Ecto neural progenitor cell (in vitro differentiated cells): ENCODE measurements at regions not wholly inside any gene's neighbourhood (a gene's known extent, or its start where the extent isn't known, plus 50 kb on each side); places are given as distances from the start of the nearest gene placed in this dataset.

Source experiments
- DNase-seq: peaks from one replicate; pipeline ENCODE4 v3.0.0-alpha.2; 2018; ENCODE audit warnings: low spot score

DNA sequence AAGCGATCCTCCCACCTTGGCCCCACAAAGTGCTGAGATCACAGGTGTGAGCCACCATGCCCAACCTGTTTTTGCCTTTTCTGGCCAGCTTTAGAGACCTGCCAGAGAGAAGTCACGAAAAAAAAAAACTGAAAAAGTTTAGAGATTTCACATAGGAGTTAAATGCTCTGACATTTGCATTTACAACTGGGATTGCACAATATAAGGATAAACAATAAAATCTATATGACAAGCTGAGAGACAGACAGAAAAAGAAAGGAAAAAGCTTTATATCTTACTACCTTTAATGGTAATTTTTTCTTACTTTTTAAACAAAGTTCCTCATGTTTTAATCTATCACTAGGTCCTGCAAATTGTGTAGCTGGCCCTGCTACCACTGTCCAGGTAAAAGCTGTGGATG is 466.5 kb downstream of the TXNL1 start:
- DNase-seq: no peak

GRCh38 chr18:56168049-56168781 is 470.2 kb downstream of the TXNL1 start:
- DNase-seq: no peak

DNA sequence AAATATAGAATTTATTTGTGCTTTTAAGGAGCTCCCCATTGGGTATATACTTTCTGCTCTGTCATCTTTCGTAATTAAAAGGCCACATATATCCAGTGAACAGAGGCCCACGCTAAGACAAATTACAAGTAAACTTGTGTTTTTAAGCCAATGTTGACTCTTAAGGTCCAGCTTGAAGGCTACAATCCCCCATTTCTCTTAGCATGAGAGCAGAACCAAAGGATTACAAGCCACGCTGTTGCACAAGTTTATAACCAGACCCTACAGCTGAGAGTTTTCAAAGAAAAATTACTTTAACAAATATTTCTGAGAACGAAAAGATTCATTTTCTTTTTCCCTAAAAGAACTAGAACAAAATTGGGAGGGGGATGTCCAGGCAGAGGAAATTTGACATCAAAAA is 471.0 kb downstream of the TXNL1 start:
- DNase-seq: no peak

DNA sequence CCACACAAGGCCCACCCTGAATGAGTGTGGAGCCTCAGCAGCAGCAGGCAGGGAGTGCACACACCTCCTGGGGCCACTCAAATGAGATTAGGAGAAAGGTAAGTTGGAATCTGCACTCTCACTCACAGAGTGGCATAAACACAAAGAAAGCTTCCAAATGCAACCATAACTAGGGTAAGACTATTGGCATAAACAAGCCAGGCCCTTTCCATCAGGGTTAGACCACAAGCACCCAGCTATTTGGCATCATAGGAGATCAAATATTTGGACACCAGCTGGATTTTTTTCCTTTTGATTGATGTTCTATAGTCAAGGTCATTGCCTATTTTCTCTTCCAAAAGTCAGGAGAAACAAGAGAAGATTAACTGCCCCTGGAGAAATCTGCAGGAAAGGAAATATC is 471.5 kb downstream of the TXNL1 start:
- DNase-seq: no peak

DNA sequence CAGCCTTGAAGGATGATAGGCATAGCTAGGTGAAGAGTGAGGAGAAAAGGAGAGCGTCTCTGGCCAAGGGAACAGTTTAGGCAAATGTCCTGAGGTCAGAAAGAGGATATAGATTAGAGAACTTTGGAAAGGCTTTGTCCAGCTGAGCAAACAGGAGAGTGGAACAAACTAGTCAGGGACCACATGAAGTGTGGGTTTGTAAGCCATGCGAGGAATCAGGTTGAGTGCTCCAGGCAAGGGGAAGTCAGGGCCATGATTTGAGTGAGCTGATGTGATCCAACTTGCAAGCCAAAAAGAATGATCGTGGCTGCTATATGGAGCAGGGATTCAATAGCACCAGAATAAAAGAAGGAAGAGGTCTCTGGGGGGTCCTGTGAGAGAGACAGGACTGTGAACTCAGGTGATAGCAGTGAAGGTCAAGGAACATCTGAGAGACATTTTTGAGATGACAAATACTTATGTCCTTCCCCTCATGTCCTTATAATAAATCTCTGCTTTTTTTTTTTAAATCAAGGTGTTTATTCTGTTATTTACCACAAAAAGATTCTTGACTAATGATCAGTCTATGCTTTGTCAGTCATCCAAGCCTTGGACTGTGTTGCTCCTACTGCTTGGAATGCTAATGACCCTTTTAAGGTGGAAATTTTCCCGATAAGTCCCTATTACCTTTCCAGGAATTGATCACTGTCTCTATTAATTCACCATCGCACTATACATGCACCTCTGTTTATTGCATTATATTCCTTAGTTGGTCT is 472.6 kb downstream of the TXNL1 start:
- DNase-seq: no peak

GRCh38 chr18:56162311-56163265 is 475.8 kb downstream of the TXNL1 start:
- no peak for DNase-seq

- no peak for DNase-seq
Observed at GRCh38 chr18:56161566-56162260, 476.7 kb downstream of the TXNL1 start.

DNA sequence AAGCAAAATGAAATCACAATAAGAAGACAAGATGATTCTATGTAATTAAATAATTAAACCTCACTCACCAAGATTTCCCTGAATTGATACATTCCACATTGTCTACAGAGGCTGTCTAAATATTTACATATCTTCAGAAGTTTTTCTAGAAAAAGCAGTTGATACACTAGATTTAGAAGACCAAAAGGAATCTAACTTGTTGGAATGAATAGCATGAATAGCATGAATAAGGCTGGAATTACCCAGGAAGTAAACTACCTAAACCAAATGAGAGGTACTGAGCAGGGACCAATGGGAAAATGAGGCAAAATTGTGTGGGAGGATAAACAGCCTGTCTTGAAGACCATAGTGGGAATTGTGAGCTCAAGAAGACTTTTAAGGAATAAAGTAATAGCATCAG is 479.7 kb downstream of the TXNL1 start:
- no peak for DNase-seq

DNA sequence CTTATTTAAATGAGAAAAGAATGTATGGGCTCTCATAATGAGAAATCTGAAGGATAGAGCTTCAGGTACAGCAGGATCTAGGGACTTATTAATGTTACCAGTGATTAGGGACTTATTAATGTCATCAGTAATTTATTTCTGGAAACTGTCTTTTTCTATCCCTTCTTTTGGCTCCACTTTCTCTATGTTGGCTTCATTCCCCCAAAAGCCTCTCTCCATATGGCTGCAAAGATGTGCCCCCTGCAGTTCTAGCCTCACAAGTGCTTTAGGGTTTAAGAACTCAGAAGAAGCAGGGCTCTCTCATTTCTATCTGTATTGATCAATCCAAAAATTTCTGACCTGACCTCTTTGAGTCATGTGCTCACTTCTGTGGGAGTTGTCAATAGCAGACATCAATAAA is 480.9 kb downstream of the TXNL1 start:
- no peak for DNase-seq

DNA sequence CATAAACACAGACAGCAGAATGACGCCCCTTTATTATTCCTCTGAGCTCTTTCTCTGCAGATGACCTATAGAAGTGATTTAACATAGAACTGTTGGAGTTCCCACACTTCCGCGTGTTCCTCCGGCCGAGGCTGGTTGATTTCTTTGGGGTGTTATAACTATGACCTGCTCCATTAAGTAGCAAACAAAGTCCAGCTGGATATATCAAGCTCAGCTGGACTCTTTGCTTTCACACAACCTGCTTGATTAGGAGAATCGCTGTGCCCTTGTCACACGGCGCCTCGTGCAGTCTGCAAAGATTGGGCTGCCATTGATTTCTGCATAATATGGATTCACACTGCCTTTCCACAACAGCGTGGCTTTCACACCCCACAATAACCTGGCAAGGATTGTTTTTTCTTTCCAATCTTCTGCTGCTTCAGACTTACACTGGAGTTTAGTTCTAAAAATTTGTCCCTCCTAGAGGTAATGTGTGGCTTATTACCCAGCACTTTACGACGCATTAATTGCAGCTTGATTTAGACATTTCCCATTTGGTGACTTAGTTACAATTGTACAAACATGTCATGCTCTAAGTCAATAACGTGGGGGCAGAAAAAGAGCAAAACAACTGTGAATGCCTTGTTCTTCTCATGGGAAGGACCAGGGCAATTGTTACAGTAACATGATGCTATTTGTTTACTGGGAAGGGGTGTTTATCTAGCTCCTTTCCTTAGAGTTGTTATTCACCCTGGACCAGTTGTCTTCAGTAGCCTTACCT is 485.7 kb downstream of the TXNL1 start:
- DNase-seq: no peak

- DNase-seq: no peak
Observed at GRCh38 chr18:56148373-56148772, 490.0 kb downstream of the TXNL1 start.

- no peak for DNase-seq
Observed at GRCh38 chr18:56146565-56146964, 491.8 kb downstream of the TXNL1 start.

DNA sequence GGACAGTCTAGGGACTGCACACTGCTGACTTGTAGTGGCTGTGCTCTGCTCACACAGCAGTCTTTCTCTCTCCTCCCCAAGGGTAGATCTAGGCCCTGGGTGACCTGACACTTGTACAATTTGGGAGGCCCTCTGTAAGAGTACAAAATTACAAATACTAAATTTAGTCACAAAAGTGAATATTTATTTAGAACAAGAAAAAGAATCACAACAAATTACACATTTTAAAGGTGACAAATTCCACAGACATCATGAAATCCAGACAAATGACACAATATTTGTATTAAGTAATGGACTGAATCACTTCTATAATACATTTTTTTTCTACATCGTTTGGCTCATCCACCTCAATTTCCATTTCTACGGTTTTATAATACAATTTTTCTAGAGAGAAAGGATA is 496.4 kb downstream of the TXNL1 start:
- no peak for DNase-seq

GRCh38 chr18:56139792-56140254 is 498.6 kb downstream of the TXNL1 start:
- DNase-seq: no peak

DNA sequence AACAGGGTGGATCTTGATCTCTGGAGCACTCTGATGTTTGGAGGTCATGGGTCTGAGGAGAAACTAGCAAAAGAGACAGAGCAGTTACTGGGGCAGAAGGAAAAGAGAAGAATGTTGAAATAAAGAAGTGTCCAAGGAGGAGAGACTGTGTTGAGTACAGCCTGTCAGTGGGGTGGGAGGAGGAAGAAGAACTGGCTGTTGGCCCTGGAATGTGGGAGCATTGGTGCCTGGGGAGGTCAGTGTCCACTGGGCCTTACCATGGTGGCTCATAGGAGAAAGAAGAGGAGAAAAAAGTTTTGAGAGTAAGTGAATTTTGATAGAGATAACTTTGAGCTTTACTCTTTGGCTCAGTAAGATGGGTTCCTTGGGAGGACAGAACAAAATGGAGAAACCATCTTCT is 499.0 kb downstream of the TXNL1 start:
- DNase-seq: no peak

DNA sequence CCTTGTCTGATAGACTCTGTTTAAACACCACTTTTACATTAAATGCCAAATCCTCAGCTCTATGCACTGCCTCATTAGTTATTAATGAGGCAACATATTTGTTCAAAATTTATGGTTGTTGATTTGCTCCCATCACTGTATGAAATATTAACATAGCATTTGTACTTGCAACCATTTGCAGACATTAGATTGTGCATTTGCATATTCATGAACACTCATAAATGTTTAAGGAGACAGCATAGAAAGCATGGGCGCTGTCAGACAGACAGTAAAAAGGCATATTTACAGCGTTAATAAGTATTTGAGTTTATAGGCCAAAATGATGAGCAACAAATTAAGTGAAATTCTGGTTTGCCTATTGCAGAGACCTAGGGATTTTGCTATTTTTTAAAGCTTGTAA is 502.3 kb downstream of the TXNL1 start:
- no peak for DNase-seq

DNA sequence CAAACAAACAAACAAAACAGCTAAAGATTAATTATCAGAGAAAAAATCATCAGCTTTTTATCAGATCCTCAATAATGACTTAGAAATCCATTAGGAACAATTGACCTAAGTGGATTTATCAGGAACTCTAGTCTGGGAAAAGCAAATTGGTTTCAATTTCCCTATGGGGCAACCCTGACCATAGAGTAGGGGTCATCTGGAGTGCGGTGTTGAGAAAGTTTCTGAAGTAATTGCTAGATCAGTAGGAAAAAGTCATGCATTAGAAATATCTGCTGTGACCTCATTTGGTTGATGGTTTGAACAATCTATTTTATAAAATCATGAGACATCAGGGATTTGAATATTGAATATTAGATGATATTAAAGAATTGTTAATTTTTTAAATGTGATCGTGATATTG is 507.9 kb downstream of the TXNL1 start:
- DNase-seq: no peak

GRCh38 chr18:56128153-56128791 is 510.1 kb downstream of the TXNL1 start:
- no peak for DNase-seq

- DNase-seq: no peak
Observed at GRCh38 chr18:56127322-56128099, 510.9 kb downstream of the TXNL1 start.

DNA sequence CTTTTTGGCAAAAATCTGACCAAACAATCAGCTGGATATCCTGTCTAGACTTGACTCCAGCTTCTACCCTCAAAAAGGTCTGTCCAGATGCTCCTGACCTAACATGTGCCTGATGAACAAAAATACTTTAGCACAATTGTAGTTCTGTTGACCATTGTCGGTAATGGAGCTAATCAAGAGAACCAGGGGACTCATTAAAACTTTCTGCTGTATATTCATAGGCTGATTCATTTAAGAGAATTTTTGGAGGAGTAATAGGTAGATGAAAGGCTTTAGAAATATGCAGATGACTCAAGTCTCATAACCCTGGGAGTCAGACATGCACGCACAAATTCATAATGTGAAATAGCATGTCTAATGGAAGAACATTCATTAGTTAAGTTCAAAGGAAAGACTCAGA is 514.2 kb downstream of the TXNL1 start:
- DNase-seq: no peak
